GM12878 (cell line): ENCODE measurements at regions not wholly inside any gene's neighbourhood (a gene's known extent, or its start where the extent isn't known, plus 50 kb on each side); places are given as distances from the start of the nearest gene placed in this dataset.

Source experiments
- ATAC-seq: fragments of 200-7000 bp; cut with Tn5 transposase; 3 replicates; pipeline ENCODE4 v1.9.1; 2020; ENCODE audit warnings: mild to moderate bottlenecking, moderate library complexity
- BruUV-seq: library from RNA; stranded (reverse); fragments of 400-500 nt; replicated peaks from 2 replicates; lab custom pipeline; 2021; lab: Mats Ljungman, UMichigan
- CTCF ChIA-PET: fragments of 300-600 bp; sonication (Branson Sonifier 250); formaldehyde crosslinking; extraction: SDS; loops from one replicate; lab custom pipeline; 2021; ENCODE audit warnings: inconsistent platforms; lab: Yijun Ruan, JAX
- POLR2A ChIA-PET: fragments of 350-600 bp; formaldehyde crosslinking; extraction: SDS; loops from one replicate; lab custom pipeline; 2021; ENCODE audit warnings: inconsistent platforms; lab: Charles Lee
- RAD21 ChIA-PET: fragments of 300-600 bp; sonication (Branson Sonifier 250); formaldehyde crosslinking; loops from one replicate; lab custom pipeline; 2023; ENCODE audit warnings: antibody characterized with exemption; ENCODE audit not compliant: unreplicated experiment; lab: Charles Lee
- SMC1A ChIA-PET: fragments of 300-600 bp; sonication (Branson Sonifier 250); formaldehyde crosslinking; loops from one replicate; lab custom pipeline; 2023; ENCODE audit not compliant: unreplicated experiment, uncharacterized antibody; lab: Charles Lee
- DNase-seq: peaks from one replicate; pipeline ENCODE4 v3.0.0-alpha.2; 2011; ENCODE audit warnings: low read depth, low spot score
- FAIRE-seq: peaks from 3 replicates; lab custom pipeline; 2011; peaks lifted over from hg19 to GRCh38; lab: Jason Lieb, UNC
- H2AFZ ChIP-seq: 2 replicates; pipeline ENCODE4 v1.6.0; 2011; ENCODE audit warnings: low read depth, low read length, control low read depth; ENCODE audit not compliant: control insufficient read depth
- H3K27ac ChIP-seq: 2 replicates; pipeline ENCODE4 v1.5.1; 2011; ENCODE audit warnings: control low read depth; ENCODE audit not compliant: control insufficient read depth, insufficient read depth
- H3K27me3 ChIP-seq, 2 experiments: replicated peaks in 1 of 2; 2 replicates each; pipeline versions ENCODE4 v1.6.0 to v1.6.1; 2011; ENCODE audit warnings: low read length in 1 of 2; ENCODE audit not compliant: control insufficient read depth in 2 of 2, insufficient read depth in 2 of 2
- H3K36me3 ChIP-seq, 2 experiments: 2 replicates each; pipeline ENCODE4 v1.5.1; 2011; ENCODE audit warnings: low read length in 1 of 2; ENCODE audit not compliant: control insufficient read depth in 2 of 2, insufficient read depth in 2 of 2
- H3K4me1 ChIP-seq: 2 replicates; pipeline ENCODE4 v1.6.1; 2011; ENCODE audit warnings: mild to moderate bottlenecking, low read length, moderate library complexity, mixed read lengths; ENCODE audit not compliant: control insufficient read depth, insufficient read depth
- H3K4me2 ChIP-seq: 2 replicates; pipeline ENCODE4 v1.6.0; 2011; ENCODE audit warnings: control low read depth; ENCODE audit not compliant: control insufficient read depth, insufficient read depth
- H3K4me3 ChIP-seq: fragments of 200-600 bp; sonication (generic); 2 replicates; pipeline ENCODE4 v1.5.1; 2016
- H3K79me2 ChIP-seq: 2 replicates; pipeline ENCODE4 v1.6.0; 2011; ENCODE audit warnings: low read length; ENCODE audit not compliant: control insufficient read depth, insufficient read depth
- H3K9ac ChIP-seq: 2 replicates; pipeline ENCODE4 v1.8.0; 2011; ENCODE audit warnings: low read length, control low read depth, mixed read lengths; ENCODE audit not compliant: control insufficient read depth, insufficient read depth
- H3K9me3 ChIP-seq: replicated peaks from 3 replicates; pipeline ENCODE4 v1.5.1; 2011; ENCODE audit warnings: mild to moderate bottlenecking, low read length; ENCODE audit not compliant: control insufficient read depth, insufficient read depth
- H4K20me1 ChIP-seq: 2 replicates; pipeline ENCODE4 v1.6.0; 2011; ENCODE audit not compliant: control insufficient read depth, insufficient read depth
- BMI1 ChIP-seq: fragments of 450-650 bp; IDR thresholded peaks from 2 replicates; pipeline ENCODE4 v1.6.1; 2016; ENCODE audit warnings: mild to moderate bottlenecking, moderate library complexity, borderline replicate concordance
- CREB1 ChIP-seq: IDR thresholded peaks from 2 replicates; pipeline ENCODE4 v1.6.1; 2012; ENCODE audit warnings: low read depth, mild to moderate bottlenecking, inconsistent platforms
- MTA2 ChIP-seq: fragments of 450-650 bp; IDR thresholded peaks from 2 replicates; pipeline ENCODE4 v1.6.1; 2016; ENCODE audit warnings: low read depth, mild to moderate bottlenecking, moderate library complexity
- STAT1 ChIP-seq: fragments of 450-650 bp; conservative IDR thresholded peaks from 2 replicates; pipeline ENCODE4 v1.6.1; 2014; ENCODE audit warnings: antibody characterized with exemption, mild to moderate bottlenecking
- WGBS: methylation state at CpG from one replicate; pipeline ENCODE4 v1.1.6; 2016; ENCODE audit warnings: low lambda C conversion rate; ENCODE audit not compliant: insufficient replicate concordance, insufficient coverage; ENCODE audit errors: missing lambda C conversion rate; 5-methylcytosine and 5-hydroxymethylcytosine counted together
- in situ Hi-C: fragments of 300-500 bp; cut with MboI; formaldehyde crosslinking; loops from 9 replicates; pipeline ENCODE4 v1.14.3; 2018; ENCODE audit warnings: mixed read lengths
- intact Hi-C: fragments of 100-400 bp; cut with micrococcal nuclease; formaldehyde crosslinking; loops from one replicate; pipeline ENCODE4 v1.14.2; 2022; ENCODE audit not compliant: unreplicated experiment
- TF ChIP-seq, protein P1 (sequence below): IDR thresholded peaks from 2 replicates; pipeline ENCODE4 v1.6.1; 2012; ENCODE audit warnings: low read length, inconsistent platforms
- TF ChIP-seq, protein P2 (sequence below): fragments of 450-650 bp; IDR thresholded peaks from 2 replicates; pipeline ENCODE4 v1.6.1; 2018; ENCODE audit warnings: mild to moderate bottlenecking, low read depth, moderate library complexity; ENCODE audit not compliant: partially characterized antibody
- TF ChIP-seq, protein P3 (sequence below): fragments of 450-650 bp; formaldehyde crosslinking; IDR thresholded peaks from 2 replicates; pipeline ENCODE4 v1.5.0; 2022; ENCODE audit warnings: mild to moderate bottlenecking, missing genetic modification characterization
- TF ChIP-seq, protein P4 (sequence below): fragments of 450-650 bp; IDR thresholded peaks from 2 replicates; pipeline ENCODE4 v1.6.1; 2017; ENCODE audit warnings: mild to moderate bottlenecking, low read depth, inconsistent platforms; ENCODE audit not compliant: poor library complexity, severe bottlenecking
- TF ChIP-seq, protein P5 (sequence below): fragments of 450-650 bp; IDR thresholded peaks from 2 replicates; pipeline ENCODE4 v1.6.1; 2016; ENCODE audit warnings: mild to moderate bottlenecking, moderate library complexity, borderline replicate concordance

DNA sequence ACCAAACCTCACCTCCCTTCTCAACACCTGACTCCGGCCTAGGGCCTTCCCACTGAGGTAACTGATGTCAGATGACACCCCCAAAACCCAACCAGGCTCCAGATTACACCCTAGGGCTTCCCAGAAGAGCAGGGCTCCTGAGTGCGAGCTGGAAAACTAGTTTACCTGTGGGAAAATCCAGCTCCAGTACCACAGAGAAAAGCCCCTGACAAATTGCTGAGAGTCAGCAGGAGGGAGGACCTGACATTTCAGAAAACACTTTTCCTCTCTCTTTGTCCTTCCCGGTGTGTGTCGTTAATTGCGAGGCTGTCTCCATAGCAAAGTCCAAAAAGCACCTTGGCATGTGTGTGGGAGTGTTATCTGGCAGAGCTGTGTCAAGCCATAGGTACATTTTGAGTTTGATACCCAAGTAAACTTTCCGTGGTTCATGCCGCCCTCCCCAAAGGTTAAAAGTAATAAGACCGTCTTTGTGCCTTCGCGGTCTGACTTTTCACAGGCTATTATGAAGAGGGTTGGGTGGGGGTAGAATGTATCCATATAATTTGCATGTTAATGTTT lies 79.8 kb upstream of the FNDC3B start:
- intact Hi-C loops (no loop called here), in situ Hi-C loops (no loop called here)
- Histone ChIP-seq H3K4me3 (no peak overlapping the region), H3K4me2 (no peak overlapping the region), H3K9ac (no peak overlapping the region), H3K79me2 (no peaks in the 10 kb centered on the region), H3K36me3 (no peaks in the 10 kb centered on the region), H3K27ac (no peak overlapping the region), H2AFZ (no peak overlapping the region), H3K4me1 (no peaks in the 10 kb centered on the region), H4K20me1 (no peaks in the 10 kb centered on the region), H3K27me3 (no peaks in the 10 kb centered on the region), H3K9me3 (no peaks in the 10 kb centered on the region; the same call in 2 of the 3 replicates)
- ChIA-PET SMC1A (interaction anchor here (0.6 to 1.0 kb wide), 3 partner anchors 15 to 738 kb away, joined by 3 read pairs; no protein-coding TSS in a partner anchor), RAD21 (no interaction called here), CTCF (no interaction called here), POLR2A (no interaction called here)
- no TSS peak for BruUV-seq
- DNase-seq (no peak), ATAC-seq (no peak), FAIRE-seq (no peak)
- 86% methylated on average over 10 of the region's 10 CpGs for WGBS
- TF ChIP-seq BMI1 (no peak), MTA2 (no peak), CREB1 (no peak), STAT1 (no peak)
- TF ChIP-seq, protein P1, sequence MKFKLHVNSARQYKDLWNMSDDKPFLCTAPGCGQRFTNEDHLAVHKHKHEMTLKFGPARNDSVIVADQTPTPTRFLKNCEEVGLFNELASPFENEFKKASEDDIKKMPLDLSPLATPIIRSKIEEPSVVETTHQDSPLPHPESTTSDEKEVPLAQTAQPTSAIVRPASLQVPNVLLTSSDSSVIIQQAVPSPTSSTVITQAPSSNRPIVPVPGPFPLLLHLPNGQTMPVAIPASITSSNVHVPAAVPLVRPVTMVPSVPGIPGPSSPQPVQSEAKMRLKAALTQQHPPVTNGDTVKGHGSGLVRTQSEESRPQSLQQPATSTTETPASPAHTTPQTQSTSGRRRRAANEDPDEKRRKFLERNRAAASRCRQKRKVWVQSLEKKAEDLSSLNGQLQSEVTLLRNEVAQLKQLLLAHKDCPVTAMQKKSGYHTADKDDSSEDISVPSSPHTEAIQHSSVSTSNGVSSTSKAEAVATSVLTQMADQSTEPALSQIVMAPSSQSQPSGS = no peak
- TF ChIP-seq, protein P2, sequence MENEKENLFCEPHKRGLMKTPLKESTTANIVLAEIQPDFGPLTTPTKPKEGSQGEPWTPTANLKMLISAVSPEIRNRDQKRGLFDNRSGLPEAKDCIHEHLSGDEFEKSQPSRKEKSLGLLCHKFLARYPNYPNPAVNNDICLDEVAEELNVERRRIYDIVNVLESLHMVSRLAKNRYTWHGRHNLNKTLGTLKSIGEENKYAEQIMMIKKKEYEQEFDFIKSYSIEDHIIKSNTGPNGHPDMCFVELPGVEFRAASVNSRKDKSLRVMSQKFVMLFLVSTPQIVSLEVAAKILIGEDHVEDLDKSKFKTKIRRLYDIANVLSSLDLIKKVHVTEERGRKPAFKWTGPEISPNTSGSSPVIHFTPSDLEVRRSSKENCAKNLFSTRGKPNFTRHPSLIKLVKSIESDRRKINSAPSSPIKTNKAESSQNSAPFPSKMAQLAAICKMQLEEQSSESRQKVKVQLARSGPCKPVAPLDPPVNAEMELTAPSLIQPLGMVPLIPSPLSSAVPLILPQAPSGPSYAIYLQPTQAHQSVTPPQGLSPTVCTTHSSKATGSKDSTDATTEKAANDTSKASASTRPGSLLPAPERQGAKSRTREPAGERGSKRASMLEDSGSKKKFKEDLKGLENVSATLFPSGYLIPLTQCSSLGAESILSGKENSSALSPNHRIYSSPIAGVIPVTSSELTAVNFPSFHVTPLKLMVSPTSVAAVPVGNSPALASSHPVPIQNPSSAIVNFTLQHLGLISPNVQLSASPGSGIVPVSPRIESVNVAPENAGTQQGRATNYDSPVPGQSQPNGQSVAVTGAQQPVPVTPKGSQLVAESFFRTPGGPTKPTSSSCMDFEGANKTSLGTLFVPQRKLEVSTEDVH = no peak
- TF ChIP-seq, protein P3, sequence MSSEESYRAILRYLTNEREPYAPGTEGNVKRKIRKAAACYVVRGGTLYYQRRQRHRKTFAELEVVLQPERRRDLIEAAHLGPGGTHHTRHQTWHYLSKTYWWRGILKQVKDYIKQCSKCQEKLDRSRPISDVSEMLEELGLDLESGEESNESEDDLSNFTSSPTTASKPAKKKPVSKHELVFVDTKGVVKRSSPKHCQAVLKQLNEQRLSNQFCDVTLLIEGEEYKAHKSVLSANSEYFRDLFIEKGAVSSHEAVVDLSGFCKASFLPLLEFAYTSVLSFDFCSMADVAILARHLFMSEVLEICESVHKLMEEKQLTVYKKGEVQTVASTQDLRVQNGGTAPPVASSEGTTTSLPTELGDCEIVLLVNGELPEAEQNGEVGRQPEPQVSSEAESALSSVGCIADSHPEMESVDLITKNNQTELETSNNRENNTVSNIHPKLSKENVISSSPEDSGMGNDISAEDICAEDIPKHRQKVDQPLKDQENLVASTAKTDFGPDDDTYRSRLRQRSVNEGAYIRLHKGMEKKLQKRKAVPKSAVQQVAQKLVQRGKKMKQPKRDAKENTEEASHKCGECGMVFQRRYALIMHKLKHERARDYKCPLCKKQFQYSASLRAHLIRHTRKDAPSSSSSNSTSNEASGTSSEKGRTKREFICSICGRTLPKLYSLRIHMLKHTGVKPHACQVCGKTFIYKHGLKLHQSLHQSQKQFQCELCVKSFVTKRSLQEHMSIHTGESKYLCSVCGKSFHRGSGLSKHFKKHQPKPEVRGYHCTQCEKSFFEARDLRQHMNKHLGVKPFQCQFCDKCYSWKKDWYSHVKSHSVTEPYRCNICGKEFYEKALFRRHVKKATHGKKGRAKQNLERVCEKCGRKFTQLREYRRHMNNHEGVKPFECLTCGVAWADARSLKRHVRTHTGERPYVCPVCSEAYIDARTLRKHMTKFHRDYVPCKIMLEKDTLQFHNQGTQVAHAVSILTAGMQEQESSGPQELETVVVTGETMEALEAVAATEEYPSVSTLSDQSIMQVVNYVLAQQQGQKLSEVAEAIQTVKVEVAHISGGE (CRISPR knock-in tag) = no peak
- TF ChIP-seq, protein P4, sequence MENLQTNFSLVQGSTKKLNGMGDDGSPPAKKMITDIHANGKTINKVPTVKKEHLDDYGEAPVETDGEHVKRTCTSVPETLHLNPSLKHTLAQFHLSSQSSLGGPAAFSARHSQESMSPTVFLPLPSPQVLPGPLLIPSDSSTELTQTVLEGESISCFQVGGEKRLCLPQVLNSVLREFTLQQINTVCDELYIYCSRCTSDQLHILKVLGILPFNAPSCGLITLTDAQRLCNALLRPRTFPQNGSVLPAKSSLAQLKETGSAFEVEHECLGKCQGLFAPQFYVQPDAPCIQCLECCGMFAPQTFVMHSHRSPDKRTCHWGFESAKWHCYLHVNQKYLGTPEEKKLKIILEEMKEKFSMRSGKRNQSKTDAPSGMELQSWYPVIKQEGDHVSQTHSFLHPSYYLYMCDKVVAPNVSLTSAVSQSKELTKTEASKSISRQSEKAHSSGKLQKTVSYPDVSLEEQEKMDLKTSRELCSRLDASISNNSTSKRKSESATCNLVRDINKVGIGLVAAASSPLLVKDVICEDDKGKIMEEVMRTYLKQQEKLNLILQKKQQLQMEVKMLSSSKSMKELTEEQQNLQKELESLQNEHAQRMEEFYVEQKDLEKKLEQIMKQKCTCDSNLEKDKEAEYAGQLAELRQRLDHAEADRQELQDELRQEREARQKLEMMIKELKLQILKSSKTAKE = no peak
- TF ChIP-seq, protein P5, sequence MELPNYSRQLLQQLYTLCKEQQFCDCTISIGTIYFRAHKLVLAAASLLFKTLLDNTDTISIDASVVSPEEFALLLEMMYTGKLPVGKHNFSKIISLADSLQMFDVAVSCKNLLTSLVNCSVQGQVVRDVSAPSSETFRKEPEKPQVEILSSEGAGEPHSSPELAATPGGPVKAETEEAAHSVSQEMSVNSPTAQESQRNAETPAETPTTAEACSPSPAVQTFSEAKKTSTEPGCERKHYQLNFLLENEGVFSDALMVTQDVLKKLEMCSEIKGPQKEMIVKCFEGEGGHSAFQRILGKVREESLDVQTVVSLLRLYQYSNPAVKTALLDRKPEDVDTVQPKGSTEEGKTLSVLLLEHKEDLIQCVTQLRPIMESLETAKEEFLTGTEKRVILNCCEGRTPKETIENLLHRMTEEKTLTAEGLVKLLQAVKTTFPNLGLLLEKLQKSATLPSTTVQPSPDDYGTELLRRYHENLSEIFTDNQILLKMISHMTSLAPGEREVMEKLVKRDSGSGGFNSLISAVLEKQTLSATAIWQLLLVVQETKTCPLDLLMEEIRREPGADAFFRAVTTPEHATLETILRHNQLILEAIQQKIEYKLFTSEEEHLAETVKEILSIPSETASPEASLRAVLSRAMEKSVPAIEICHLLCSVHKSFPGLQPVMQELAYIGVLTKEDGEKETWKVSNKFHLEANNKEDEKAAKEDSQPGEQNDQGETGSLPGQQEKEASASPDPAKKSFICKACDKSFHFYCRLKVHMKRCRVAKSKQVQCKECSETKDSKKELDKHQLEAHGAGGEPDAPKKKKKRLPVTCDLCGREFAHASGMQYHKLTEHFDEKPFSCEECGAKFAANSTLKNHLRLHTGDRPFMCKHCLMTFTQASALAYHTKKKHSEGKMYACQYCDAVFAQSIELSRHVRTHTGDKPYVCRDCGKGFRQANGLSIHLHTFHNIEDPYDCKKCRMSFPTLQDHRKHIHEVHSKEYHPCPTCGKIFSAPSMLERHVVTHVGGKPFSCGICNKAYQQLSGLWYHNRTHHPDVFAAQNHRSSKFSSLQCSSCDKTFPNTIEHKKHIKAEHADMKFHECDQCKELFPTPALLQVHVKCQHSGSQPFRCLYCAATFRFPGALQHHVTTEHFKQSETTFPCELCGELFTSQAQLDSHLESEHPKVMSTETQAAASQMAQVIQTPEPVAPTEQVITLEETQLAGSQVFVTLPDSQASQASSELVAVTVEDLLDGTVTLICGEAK = no peak
